ENCODE measurements at regions not wholly inside any gene's neighbourhood (a gene's known extent, or its start where the extent isn't known, plus 50 kb on each side); places are given as distances from the start of the nearest gene placed in this dataset.

GRCh38 chr7:153838591-153838990, 213.6 kb upstream of the DPP6 start:
- intact Hi-C loops (cut with DNase I), result no loop called here
- Histone ChIP-seq H3K4me1 (no peaks in the 10 kb centered on the region), H3K9me3 (peaks cover 0 to 8% (median 0%) of the 10 kb centered on the region in 11 donors), H3K4me3 (no peak overlapping the region), H3K27ac (no peak overlapping the region), H3K27me3 (no peaks in the 10 kb centered on the region), H3K36me3 (no peaks in the 10 kb centered on the region)
- no peak for ATAC-seq
- WGBS, 2 donors, result 63 to 69% methylated on average over 4 of the region's 4 CpGs
- DNase-seq, result no peak
- no peak for TF ChIP-seq CTCF (IDR thresholded peaks at IDR 0.05)

GRCh38 chr7:153840861-153841260, 211.3 kb upstream of the DPP6 start:
- DNase-seq, result no peak
- Histone ChIP-seq H3K4me1 (no peaks in the 10 kb centered on the region), H3K27me3 (no peaks in the 10 kb centered on the region), H3K9me3 (peaks cover 0 to 22% (median under 1%) of the 10 kb centered on the region in 11 donors), H3K36me3 (no peaks in the 10 kb centered on the region), H3K4me3 (no peak overlapping the region), H3K27ac (no peak overlapping the region)
- no peak for ATAC-seq
- no peak for TF ChIP-seq CTCF (IDR thresholded peaks at IDR 0.05)
- WGBS, 2 donors, result 83 to 91% methylated on average over 5 of the region's 5 CpGs
- intact Hi-C loops (cut with DNase I), result no loop called here

GRCh38 chr7:153847828-153848227, 204.4 kb upstream of the DPP6 start:
- H3K4me3 ChIP-seq, result no peak overlapping the region
- WGBS, 2 donors, result 84 to 87% methylated on average over 11 of the region's 11 CpGs
- ATAC-seq (no peak), DNase-seq (no peak)
- intact Hi-C loops (cut with DNase I), result no loop called here
- no peaks in the 10 kb centered on the region for H3K36me3 ChIP-seq
- H3K27ac ChIP-seq, result no peak overlapping the region
- TF ChIP-seq CTCF (IDR thresholded peaks at IDR 0.05), result no peak
- H3K4me1 ChIP-seq, result no peaks in the 10 kb centered on the region
- no peaks in the 10 kb centered on the region for H3K27me3 ChIP-seq
- peaks cover 0 to 36% (median 4%) of the 10 kb centered on the region in 11 donors for H3K9me3 ChIP-seq

- ATAC-seq, result no peak
- 66 to 71% methylated on average over 4 of the region's 4 CpGs for WGBS, 2 donors
- H3K27me3 ChIP-seq, result no peaks in the 10 kb centered on the region
- DNase-seq, result no peak
- intact Hi-C loops (cut with DNase I), result no loop called here
- no peak overlapping the region for H3K4me3 ChIP-seq
- H3K36me3 ChIP-seq, result no peaks in the 10 kb centered on the region
- H3K4me1 ChIP-seq, result no peaks in the 10 kb centered on the region
- peaks cover 0 to 20% (median 2%) of the 10 kb centered on the region in 11 donors for H3K9me3 ChIP-seq
- H3K27ac ChIP-seq, result no peak overlapping the region
- TF ChIP-seq CTCF (IDR thresholded peaks at IDR 0.05), result no peak
These were observed 199.9 kb upstream of the DPP6 start for GRCh38 chr7:153852261-153852660.

All from heart right ventricle (tissue), 16 donors.